Activated B cell treated with CpG ODN at 0.5 μM for 24 hours (primary cell): ENCODE measurements at regions not wholly inside any gene's neighbourhood (a gene's known extent, or its start where the extent isn't known, plus 50 kb on each side); places are given as distances from the start of the nearest gene placed in this dataset.

ENCODE experiments used
- ATAC-seq: fragments of 200-7000 bp; cut with Tn5 transposase; one replicate; pipeline ENCODE4 v1.10.0; 2021; ENCODE audit warnings: low read depth, mild to moderate bottlenecking, moderate library complexity
- CTCF ChIA-PET: fragments of 350-600 bp; sonication (Branson Sonifier 250); formaldehyde crosslinking; loops from one replicate; lab custom pipeline; 2021; ENCODE audit warnings: antibody characterized with exemption; lab: Charles Lee
- POLR2A ChIA-PET: fragments of 350-600 bp; sonication (Branson Sonifier 250); formaldehyde crosslinking; loops from one replicate; lab custom pipeline; 2021; ENCODE audit warnings: antibody characterized with exemption; lab: Charles Lee
- DNase-seq: peaks from one replicate; pipeline ENCODE4 v3.0.0; 2022
- H3K27ac Mint-ChIP-seq: one replicate; pipeline ENCODE4 v1.8.0; 2020; ENCODE audit warnings: mixed read lengths
- H3K27me3 Mint-ChIP-seq: one replicate; pipeline ENCODE4 v1.8.0; 2021; ENCODE audit warnings: mixed read lengths
- H3K36me3 Mint-ChIP-seq: one replicate; pipeline ENCODE4 v1.8.0; 2021; ENCODE audit warnings: low read depth, mixed read lengths
- H3K4me1 Mint-ChIP-seq: one replicate; pipeline ENCODE4 v1.8.0; 2021; ENCODE audit warnings: mixed read lengths
- H3K4me3 Mint-ChIP-seq: one replicate; pipeline ENCODE4 v1.8.0; 2020; ENCODE audit warnings: mild to moderate bottlenecking, mixed read lengths
- H3K9me3 Mint-ChIP-seq: one replicate; pipeline ENCODE4 v1.8.0; 2020; ENCODE audit warnings: mixed read lengths
- intact Hi-C: fragments of 100-400 bp; cut with micrococcal nuclease; formaldehyde crosslinking; loops from one replicate; pipeline ENCODE4 v1.15.1; 2024
- TF ChIP-seq, protein P1 (sequence below): fragments of 200-600 bp; IDR thresholded peaks from one replicate; pipeline ENCODE4 v1.8.0; 2022; ENCODE audit warnings: antibody characterized with exemption, mild to moderate bottlenecking

DNA sequence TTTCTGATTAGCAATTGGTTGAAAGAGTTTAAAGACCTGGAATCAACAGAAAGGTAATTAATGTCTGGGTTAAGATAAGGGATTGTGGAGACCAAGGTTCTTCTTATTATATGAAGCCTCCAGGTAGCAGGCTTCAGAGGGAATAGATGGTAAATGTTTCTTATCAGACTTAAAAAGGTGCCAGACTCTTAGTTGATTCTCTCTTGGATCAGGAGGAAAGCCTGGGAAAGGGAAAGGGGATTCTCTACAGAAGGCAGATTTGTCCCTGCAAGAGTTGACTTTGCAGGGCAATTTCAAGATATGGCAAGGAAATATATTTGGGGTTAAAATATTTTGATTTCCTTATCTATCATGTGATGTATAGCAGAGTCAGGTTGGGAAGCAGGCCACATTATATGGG is 153.1 kb upstream of the ARL4C start:
- no peak for DNase-seq
- intact Hi-C loops = no loop called here
- Mint-ChIP-seq H3K27me3 (peaks cover 14% of the 10 kb centered on the region), H3K27ac (no peak overlapping the region), H3K36me3 (no peaks in the 10 kb centered on the region), H3K9me3 (no peaks in the 10 kb centered on the region), H3K4me3 (no peak overlapping the region), H3K4me1 (no peaks in the 10 kb centered on the region)
- no peak for ATAC-seq
- ChIA-PET CTCF (no interaction called here), POLR2A (no interaction called here)
- TF ChIP-seq, protein P1, sequence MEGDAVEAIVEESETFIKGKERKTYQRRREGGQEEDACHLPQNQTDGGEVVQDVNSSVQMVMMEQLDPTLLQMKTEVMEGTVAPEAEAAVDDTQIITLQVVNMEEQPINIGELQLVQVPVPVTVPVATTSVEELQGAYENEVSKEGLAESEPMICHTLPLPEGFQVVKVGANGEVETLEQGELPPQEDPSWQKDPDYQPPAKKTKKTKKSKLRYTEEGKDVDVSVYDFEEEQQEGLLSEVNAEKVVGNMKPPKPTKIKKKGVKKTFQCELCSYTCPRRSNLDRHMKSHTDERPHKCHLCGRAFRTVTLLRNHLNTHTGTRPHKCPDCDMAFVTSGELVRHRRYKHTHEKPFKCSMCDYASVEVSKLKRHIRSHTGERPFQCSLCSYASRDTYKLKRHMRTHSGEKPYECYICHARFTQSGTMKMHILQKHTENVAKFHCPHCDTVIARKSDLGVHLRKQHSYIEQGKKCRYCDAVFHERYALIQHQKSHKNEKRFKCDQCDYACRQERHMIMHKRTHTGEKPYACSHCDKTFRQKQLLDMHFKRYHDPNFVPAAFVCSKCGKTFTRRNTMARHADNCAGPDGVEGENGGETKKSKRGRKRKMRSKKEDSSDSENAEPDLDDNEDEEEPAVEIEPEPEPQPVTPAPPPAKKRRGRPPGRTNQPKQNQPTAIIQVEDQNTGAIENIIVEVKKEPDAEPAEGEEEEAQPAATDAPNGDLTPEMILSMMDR = no peak

DNA sequence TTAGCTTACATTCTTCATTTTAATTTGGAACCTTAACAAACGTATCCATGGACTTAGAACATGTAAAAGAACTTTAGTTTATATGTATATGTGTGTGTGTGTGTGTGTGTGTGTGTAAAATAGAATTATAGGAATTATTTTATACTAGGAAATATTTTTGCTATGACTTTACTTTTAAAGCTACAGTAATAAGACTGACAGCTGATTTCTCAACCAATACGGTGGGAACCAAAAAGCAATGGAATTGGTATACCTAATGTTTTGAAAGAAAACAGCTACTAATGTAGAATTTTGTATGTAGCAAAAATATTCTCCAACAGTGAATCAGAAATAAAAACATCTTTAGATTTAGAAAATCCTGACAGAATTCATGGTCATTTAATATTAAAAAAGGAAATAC is 146.5 kb upstream of the ARL4C start:
- no peaks in the 10 kb centered on the region for H3K36me3 Mint-ChIP-seq
- ATAC-seq (no peak), DNase-seq (no peak)
- ChIA-PET POLR2A (no interaction called here), CTCF (no interaction called here)
- no peaks in the 10 kb centered on the region for H3K4me1 Mint-ChIP-seq
- peaks cover 2% of the 10 kb centered on the region for H3K27me3 Mint-ChIP-seq
- TF ChIP-seq, protein P1 = no peak
- no peak overlapping the region for H3K4me3 Mint-ChIP-seq
- peaks cover 9% of the 10 kb centered on the region for H3K9me3 Mint-ChIP-seq
- intact Hi-C loops = no loop called here
- H3K27ac Mint-ChIP-seq = no peak overlapping the region

DNA sequence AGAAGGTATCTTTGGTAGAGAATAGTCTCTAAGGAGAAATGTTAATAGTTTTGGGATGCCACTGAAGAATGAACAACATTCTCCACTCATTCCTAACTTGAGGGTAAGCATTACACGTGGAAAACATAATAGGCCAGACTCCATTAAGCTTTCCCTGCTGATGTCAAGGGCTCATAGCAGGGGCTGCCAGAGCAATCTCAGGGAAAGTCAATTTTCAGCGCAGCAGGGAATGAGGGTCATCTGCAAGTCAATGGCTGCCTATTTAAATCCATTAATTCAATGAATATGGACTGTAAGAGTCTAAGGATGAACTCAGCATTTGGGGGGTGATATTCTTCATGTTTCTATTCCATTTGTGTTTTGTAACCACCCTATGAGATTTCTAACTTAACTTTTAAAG is 144.2 kb upstream of the ARL4C start:
- CTCF ChIA-PET = no interaction called here
- H3K4me3 Mint-ChIP-seq = no peak overlapping the region
- H3K9me3 Mint-ChIP-seq = peaks cover 15% of the 10 kb centered on the region
- H3K27me3 Mint-ChIP-seq = peaks cover 2% of the 10 kb centered on the region
- no peak for ATAC-seq
- intact Hi-C loops = no loop called here
- no peak for DNase-seq
- no peaks in the 10 kb centered on the region for H3K36me3 Mint-ChIP-seq
- no peak overlapping the region for H3K27ac Mint-ChIP-seq
- TF ChIP-seq, protein P1 = no peak
- POLR2A ChIA-PET = no interaction called here
- H3K4me1 Mint-ChIP-seq = no peaks in the 10 kb centered on the region

DNA sequence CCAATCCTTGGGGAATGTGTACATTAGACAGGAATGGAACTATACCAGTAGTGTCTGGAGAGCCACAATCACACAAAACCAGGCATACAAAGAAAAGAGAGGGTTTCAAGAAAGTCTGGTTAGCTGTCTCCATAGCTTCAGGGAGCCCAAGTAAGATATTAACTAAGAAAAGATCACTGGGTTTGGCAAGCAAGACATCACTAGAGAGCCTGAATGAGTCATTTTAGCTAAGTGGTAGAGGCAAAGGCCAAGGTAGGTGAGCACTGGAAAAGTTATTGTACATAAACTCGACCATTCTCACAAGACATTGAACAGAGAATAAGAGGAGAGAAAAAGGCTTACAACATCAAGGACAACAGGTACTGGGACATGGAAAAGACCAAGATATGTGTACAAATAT is 143.8 kb upstream of the ARL4C start:
- H3K27me3 Mint-ChIP-seq = peaks cover 2% of the 10 kb centered on the region
- ATAC-seq = no peak
- ChIA-PET CTCF (no interaction called here), POLR2A (no interaction called here)
- no peaks in the 10 kb centered on the region for H3K36me3 Mint-ChIP-seq
- H3K4me1 Mint-ChIP-seq = no peaks in the 10 kb centered on the region
- no peak for DNase-seq
- H3K27ac Mint-ChIP-seq = no peak overlapping the region
- TF ChIP-seq, protein P1 = no peak
- intact Hi-C loops = no loop called here
- H3K9me3 Mint-ChIP-seq = peaks cover 15% of the 10 kb centered on the region
- H3K4me3 Mint-ChIP-seq = no peak overlapping the region

DNA sequence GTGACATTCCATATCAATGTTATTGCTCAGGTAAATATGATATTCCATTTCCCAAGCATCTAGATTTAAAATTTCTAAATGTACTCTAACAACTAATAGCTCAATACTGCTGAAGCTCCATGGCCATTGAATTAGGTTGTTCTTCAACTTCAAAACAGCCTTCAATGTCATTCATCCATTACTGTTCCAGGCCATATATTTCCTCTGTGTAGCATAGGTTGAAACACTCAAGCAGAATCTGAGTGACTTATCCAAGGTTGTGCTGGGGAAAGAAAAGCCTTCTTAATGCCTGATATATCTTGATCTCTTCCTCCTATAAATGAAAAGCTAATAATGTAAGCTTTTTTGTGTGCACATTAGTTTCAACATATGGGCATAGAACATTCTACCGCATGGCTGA is 142.1 kb upstream of the ARL4C start:
- Mint-ChIP-seq H3K36me3 (no peaks in the 10 kb centered on the region), H3K9me3 (peaks cover 12% of the 10 kb centered on the region), H3K27ac (no peak overlapping the region), H3K27me3 (peaks cover 2% of the 10 kb centered on the region), H3K4me1 (no peaks in the 10 kb centered on the region), H3K4me3 (no peak overlapping the region)
- TF ChIP-seq, protein P1 = no peak
- intact Hi-C loops = no loop called here
- no peak for DNase-seq
- CTCF ChIA-PET = no interaction called here
- POLR2A ChIA-PET = no interaction called here
- ATAC-seq = no peak
